ENCODE measurements at regions not wholly inside any gene's neighbourhood (a gene's known extent, or its start where the extent isn't known, plus 50 kb on each side); places are given as distances from the start of the nearest gene placed in this dataset.

- H3F3A ChIP-seq (ENCODE audit: insufficient read depth), result no peaks in the 10 kb centered on the region
- H3K36me3 ChIP-seq (ENCODE audit: low read length), result no peaks in the 10 kb centered on the region
- no peaks in the 10 kb centered on the region for H3K27me3 ChIP-seq (ENCODE audit: low read length)
- H3K27ac ChIP-seq (ENCODE audit: low read depth, low read length), result no peak overlapping the region
- no peaks in the 10 kb centered on the region for H3K9me2 ChIP-seq (replicated peaks; ENCODE audit: insufficient read depth, low read length)
- H3K9ac ChIP-seq (ENCODE audit: low read length), result no peak overlapping the region
- no peak overlapping the region for H3K4me3 ChIP-seq (ENCODE audit: insufficient read depth, low read length, poor library complexity, severe bottlenecking)
- H2AFZ ChIP-seq (ENCODE audit: low read depth, low read length, severe bottlenecking), result no peak overlapping the region
- no peak overlapping the region for H3K4me2 ChIP-seq (ENCODE audit: low read depth, low read length, poor library complexity, severe bottlenecking)
- H4K20me1 ChIP-seq (ENCODE audit: low read depth, low read length), result no peaks in the 10 kb centered on the region
- TF ChIP-seq CTCF (IDR thresholded peaks at IDR 0.05; ENCODE audit: insufficient read depth, low read length, poor library complexity, severe bottlenecking) (no peak), EZH2phosphoT487 (conservative IDR thresholded peaks at IDR 0.05; ENCODE audit: low read length) (no peak)
- no peaks in the 10 kb centered on the region for H3K9me3 ChIP-seq (ENCODE audit: insufficient read depth, low read length)
- no peaks in the 10 kb centered on the region for H3K79me2 ChIP-seq (ENCODE audit: insufficient read depth, low read length)
Measured at GRCh38 chr3:132124651-132125284, 90.0 kb upstream of the CPNE4 start.

GRCh38 chr3:132134611-132135010 is 99.8 kb upstream of the CPNE4 start:
- H3K4me3 ChIP-seq (ENCODE audit: insufficient read depth, low read length, poor library complexity, severe bottlenecking), result no peak overlapping the region
- H3K4me2 ChIP-seq (ENCODE audit: low read depth, low read length, poor library complexity, severe bottlenecking), result no peak overlapping the region
- H2AFZ ChIP-seq (ENCODE audit: low read depth, low read length, severe bottlenecking), result no peak overlapping the region
- no peaks in the 10 kb centered on the region for H3K27me3 ChIP-seq (ENCODE audit: low read length)
- no peaks in the 10 kb centered on the region for H3F3A ChIP-seq (ENCODE audit: insufficient read depth)
- H3K36me3 ChIP-seq (ENCODE audit: low read length), result no peaks in the 10 kb centered on the region
- no peak overlapping the region for H3K27ac ChIP-seq (ENCODE audit: low read depth, low read length)
- no peak overlapping the region for H3K9ac ChIP-seq (ENCODE audit: low read length)
- no peaks in the 10 kb centered on the region for H3K79me2 ChIP-seq (ENCODE audit: insufficient read depth, low read length)
- H3K9me3 ChIP-seq (ENCODE audit: insufficient read depth, low read length), result no peaks in the 10 kb centered on the region
- H4K20me1 ChIP-seq (ENCODE audit: low read depth, low read length), result no peaks in the 10 kb centered on the region
- TF ChIP-seq CTCF (IDR thresholded peaks at IDR 0.05; ENCODE audit: insufficient read depth, low read length, poor library complexity, severe bottlenecking) (no peak), EZH2phosphoT487 (conservative IDR thresholded peaks at IDR 0.05; ENCODE audit: low read length) (no peak)
- no peaks in the 10 kb centered on the region for H3K9me2 ChIP-seq (replicated peaks; ENCODE audit: insufficient read depth, low read length)

- H3K27me3 ChIP-seq (ENCODE audit: low read length), result no peaks in the 10 kb centered on the region
- no peak overlapping the region for H3K9ac ChIP-seq (ENCODE audit: low read length)
Measured at GRCh38 chr3:132135628-132136333, 101.0 kb upstream of the CPNE4 start.

More at GRCh38 chr3:132135628-132136333, 101.0 kb upstream of the CPNE4 start:
- H3K9me3 ChIP-seq (ENCODE audit: insufficient read depth, low read length), result no peaks in the 10 kb centered on the region
- H4K20me1 ChIP-seq (ENCODE audit: low read depth, low read length), result no peaks in the 10 kb centered on the region
- H3K79me2 ChIP-seq (ENCODE audit: insufficient read depth, low read length), result no peaks in the 10 kb centered on the region
- TF ChIP-seq CTCF (IDR thresholded peaks at IDR 0.05; ENCODE audit: insufficient read depth, low read length, poor library complexity, severe bottlenecking) (no peak), EZH2phosphoT487 (conservative IDR thresholded peaks at IDR 0.05; ENCODE audit: low read length) (no peak)
- H3K4me3 ChIP-seq (ENCODE audit: insufficient read depth, low read length, poor library complexity, severe bottlenecking), result no peak overlapping the region
- H3K36me3 ChIP-seq (ENCODE audit: low read length), result no peaks in the 10 kb centered on the region
- no peak overlapping the region for H2AFZ ChIP-seq (ENCODE audit: low read depth, low read length, severe bottlenecking)
- no peak overlapping the region for H3K4me2 ChIP-seq (ENCODE audit: low read depth, low read length, poor library complexity, severe bottlenecking)
- no peaks in the 10 kb centered on the region for H3K9me2 ChIP-seq (replicated peaks; ENCODE audit: insufficient read depth, low read length)
- H3K27ac ChIP-seq (ENCODE audit: low read depth, low read length), result no peak overlapping the region
- no peaks in the 10 kb centered on the region for H3F3A ChIP-seq (ENCODE audit: insufficient read depth)

Measured in SU-DHL-6 (cell line).